ENCODE measurements at regions not wholly inside any gene's neighbourhood (a gene's known extent, or its start where the extent isn't known, plus 50 kb on each side); places are given as distances from the start of the nearest gene placed in this dataset.
"Not testable (repeated sequence)": the region's sequence is repeated elsewhere in the genome, so short reads cannot be mapped to it uniquely, and the experiment has no call there.

DNA sequence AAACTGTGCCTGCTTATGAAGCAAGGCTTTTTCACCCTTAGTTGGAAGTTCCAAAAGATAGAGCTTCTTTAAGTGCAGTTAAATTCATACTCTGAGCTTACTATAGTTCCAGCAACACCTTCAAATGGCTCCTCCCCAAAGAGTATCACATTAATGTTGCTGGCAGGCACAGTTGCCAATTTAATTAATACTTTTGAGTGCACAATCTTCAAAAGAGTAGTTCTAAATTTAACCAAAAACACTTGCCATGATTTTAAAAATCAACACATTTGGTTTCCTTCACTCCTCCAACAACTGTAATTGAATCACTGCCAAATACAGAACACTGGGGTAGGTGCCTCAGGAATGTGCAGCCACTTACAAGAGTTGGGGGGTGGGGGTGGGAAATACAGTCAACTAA, 150.6 kb upstream of the UBE2E3 start:
- no peak overlapping the region for H3K4me3 ChIP-seq (ENCODE audit: low read depth, low read length)
- no peak for DNase-seq
- TF ChIP-seq, protein P1, sequence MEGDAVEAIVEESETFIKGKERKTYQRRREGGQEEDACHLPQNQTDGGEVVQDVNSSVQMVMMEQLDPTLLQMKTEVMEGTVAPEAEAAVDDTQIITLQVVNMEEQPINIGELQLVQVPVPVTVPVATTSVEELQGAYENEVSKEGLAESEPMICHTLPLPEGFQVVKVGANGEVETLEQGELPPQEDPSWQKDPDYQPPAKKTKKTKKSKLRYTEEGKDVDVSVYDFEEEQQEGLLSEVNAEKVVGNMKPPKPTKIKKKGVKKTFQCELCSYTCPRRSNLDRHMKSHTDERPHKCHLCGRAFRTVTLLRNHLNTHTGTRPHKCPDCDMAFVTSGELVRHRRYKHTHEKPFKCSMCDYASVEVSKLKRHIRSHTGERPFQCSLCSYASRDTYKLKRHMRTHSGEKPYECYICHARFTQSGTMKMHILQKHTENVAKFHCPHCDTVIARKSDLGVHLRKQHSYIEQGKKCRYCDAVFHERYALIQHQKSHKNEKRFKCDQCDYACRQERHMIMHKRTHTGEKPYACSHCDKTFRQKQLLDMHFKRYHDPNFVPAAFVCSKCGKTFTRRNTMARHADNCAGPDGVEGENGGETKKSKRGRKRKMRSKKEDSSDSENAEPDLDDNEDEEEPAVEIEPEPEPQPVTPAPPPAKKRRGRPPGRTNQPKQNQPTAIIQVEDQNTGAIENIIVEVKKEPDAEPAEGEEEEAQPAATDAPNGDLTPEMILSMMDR (IDR thresholded peaks at IDR 0.05; ENCODE audit: low read depth, low read length) = no peak
- H3K9me3 ChIP-seq (ENCODE audit: severe bottlenecking) = no peaks in the 10 kb centered on the region
- no peak overlapping the region for H3K27ac ChIP-seq
- no peaks in the 10 kb centered on the region for H3K27me3 ChIP-seq (ENCODE audit: insufficient read depth, low read depth, severe bottlenecking)
- no peaks in the 10 kb centered on the region for H3K36me3 ChIP-seq

DNA sequence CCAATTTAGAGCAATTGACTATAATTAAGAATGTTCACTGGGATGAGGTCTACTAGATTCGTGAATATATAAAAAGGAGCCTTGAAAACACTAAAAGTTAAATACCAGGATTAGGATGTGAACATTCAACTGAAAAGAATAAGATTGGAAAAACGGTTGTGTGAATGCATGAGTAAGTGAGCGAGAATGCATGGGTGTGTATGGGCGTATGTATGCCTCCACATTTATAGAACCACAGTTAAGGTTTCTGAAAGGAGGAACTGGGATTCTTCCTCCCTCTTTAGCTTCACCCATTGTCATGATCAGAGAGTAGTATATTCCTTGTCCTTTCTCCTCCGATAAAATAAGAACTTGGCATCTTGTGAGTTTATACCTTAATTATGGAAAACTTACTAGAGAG, 151.1 kb upstream of the UBE2E3 start:
- DNase-seq = no peak

DNA sequence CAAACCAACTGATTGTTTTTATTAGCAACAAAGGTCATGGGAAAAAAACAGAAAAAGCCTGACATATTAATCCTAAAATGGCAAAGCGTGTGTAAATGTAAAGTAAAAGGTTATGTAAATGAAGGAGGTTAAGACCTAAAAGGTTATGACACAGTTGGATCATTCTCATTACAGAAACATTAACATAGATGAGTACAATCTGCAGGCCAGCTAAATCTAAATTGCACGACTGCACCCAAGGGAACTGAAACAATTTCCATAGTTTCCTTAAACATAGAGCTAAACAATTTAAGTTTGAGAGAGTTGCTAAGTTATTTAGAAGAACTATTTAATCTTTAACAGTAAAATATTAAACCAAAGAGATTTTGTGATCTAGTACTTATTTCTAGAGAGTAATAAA, 151.6 kb upstream of the UBE2E3 start:
- Histone ChIP-seq H3K27me3 (ENCODE audit: insufficient read depth, low read depth, severe bottlenecking) (no peaks in the 10 kb centered on the region), H3K36me3 (no peaks in the 10 kb centered on the region), H3K9me3 (ENCODE audit: severe bottlenecking) (no peaks in the 10 kb centered on the region), H3K4me3 (ENCODE audit: low read depth, low read length) (no peak overlapping the region), H3K27ac (no peak overlapping the region)
- DNase-seq = no peak
- TF ChIP-seq, protein P1 (IDR thresholded peaks at IDR 0.05; ENCODE audit: low read depth, low read length) = no peak

More for the DNA sequence above, 151.1 kb upstream of the UBE2E3 start:
- Histone ChIP-seq H3K36me3 (no peaks in the 10 kb centered on the region), H3K9me3 (ENCODE audit: severe bottlenecking) (no peaks in the 10 kb centered on the region), H3K27me3 (ENCODE audit: insufficient read depth, low read depth, severe bottlenecking) (no peaks in the 10 kb centered on the region), H3K4me3 (ENCODE audit: low read depth, low read length) (no peak overlapping the region), H3K27ac (no peak overlapping the region)
- TF ChIP-seq, protein P1 (IDR thresholded peaks at IDR 0.05; ENCODE audit: low read depth, low read length) = no peak

DNA sequence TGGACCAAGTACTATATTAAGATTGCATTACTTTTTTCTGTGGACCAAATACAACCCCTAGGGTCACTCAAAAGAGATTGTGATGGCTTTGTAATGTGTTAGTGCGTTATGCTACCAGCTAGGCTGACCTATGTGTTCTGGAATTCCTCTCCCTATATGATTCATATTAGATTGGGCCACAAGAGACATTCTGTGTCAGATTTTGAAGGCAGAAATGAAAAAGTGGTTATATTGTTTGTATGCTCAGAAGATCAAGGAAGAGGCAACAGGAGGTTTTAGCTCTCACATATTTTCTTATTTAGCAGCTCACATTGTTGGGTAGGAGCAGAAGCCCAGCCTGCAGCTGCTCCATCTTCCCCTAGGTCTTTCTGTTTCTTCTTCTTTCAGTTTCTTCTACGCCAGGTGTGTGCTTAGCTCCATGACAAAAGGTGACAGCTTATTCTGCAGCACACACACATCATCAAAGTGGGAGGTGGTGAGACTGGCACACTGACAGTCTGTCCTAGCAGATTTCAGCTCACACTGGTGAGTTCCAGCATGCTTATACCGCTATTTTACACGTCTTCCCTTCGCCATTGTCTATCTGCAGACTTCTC, 156.8 kb upstream of the UBE2E3 start:
- H3K27me3 ChIP-seq (ENCODE audit: insufficient read depth, low read depth, severe bottlenecking) = no peaks in the 10 kb centered on the region
- TF ChIP-seq, protein P1 (IDR thresholded peaks at IDR 0.05; ENCODE audit: low read depth, low read length) = no peak
- no peak overlapping the region for H3K27ac ChIP-seq
- H3K4me3 ChIP-seq (ENCODE audit: low read depth, low read length) = no peak overlapping the region
- H3K9me3 ChIP-seq (ENCODE audit: severe bottlenecking) = no peaks in the 10 kb centered on the region
- no peaks in the 10 kb centered on the region for H3K36me3 ChIP-seq
- no peak for DNase-seq

DNA sequence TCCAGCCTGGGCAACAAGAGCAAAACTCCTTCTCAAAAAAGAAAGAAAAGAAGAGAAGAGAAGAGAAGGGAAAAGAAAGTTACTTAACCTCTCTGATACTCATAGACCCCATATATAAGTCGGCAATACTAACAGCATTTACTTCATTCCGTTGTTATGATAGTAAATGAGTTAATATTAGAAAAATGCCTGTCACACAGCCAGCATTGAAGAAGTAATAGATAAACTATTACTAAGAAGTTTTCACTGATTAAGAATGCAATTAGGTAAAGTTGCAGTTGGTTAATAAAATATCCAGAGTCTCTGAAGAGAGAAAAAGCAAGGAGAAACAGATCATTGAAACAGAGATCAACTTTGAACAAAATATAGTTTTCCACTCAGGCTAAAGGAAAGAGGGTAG, 161.3 kb upstream of the UBE2E3 start:
- no peak for DNase-seq
- H3K27me3 ChIP-seq (ENCODE audit: insufficient read depth, low read depth, severe bottlenecking) = no peaks in the 10 kb centered on the region
- H3K4me3 ChIP-seq (ENCODE audit: low read depth, low read length) = no peak overlapping the region
- H3K36me3 ChIP-seq = no peaks in the 10 kb centered on the region
- H3K9me3 ChIP-seq (ENCODE audit: severe bottlenecking) = no peaks in the 10 kb centered on the region
- TF ChIP-seq, protein P1 (IDR thresholded peaks at IDR 0.05; ENCODE audit: low read depth, low read length) = no peak
- no peak overlapping the region for H3K27ac ChIP-seq

DNA sequence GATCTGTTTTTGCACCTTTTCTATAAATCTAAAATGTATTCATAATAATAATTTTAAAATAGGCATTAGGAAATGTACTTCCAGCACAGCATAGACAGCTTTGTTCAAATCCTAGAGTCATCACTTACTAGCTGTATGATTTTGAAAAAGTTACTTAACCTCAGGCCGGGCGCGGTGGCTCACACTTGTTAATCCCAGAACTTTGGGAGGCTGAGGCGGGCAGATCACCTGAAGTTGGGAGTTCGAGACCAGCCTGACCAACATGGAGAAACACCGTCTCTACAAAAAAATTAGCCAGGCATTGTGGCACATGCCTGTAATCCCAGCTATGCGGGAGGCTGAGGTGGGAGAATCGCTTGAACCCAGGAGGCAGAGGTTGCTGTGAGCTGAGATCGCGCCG, 161.7 kb upstream of the UBE2E3 start:
- H3K4me3 ChIP-seq (ENCODE audit: low read depth, low read length); H3K9me3 ChIP-seq (ENCODE audit: severe bottlenecking); H3K27me3 ChIP-seq (ENCODE audit: insufficient read depth, low read depth, severe bottlenecking); H3K36me3 ChIP-seq; H3K27ac ChIP-seq; DNase-seq: not testable (repeated sequence)

Data from WERI-Rb-1 (cell line).